ENCODE measurements at regions not wholly inside any gene's neighbourhood (a gene's known extent, or its start where the extent isn't known, plus 50 kb on each side); places are given as distances from the start of the nearest gene placed in this dataset.

DNA sequence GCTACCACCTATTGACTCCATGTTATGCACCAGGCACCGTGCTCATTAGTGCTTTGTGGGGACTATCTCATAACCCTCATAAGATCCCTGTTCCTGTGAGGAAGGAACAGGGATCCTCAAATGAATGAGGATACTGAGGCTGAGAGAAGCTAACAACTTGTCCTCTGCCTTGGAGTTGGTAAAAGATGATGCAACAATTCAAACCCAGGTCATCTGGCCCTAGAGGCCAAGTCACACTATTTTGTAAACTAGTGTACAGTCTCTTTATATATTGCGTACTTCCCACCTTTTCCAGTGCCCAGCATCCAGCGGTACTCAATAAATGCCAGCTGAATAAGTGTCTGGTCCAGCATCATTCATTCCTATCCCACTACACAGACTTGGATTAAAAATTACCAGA lies 92.6 kb downstream of the RCN1 start (continued):
- TF ChIP-seq, protein P1, sequence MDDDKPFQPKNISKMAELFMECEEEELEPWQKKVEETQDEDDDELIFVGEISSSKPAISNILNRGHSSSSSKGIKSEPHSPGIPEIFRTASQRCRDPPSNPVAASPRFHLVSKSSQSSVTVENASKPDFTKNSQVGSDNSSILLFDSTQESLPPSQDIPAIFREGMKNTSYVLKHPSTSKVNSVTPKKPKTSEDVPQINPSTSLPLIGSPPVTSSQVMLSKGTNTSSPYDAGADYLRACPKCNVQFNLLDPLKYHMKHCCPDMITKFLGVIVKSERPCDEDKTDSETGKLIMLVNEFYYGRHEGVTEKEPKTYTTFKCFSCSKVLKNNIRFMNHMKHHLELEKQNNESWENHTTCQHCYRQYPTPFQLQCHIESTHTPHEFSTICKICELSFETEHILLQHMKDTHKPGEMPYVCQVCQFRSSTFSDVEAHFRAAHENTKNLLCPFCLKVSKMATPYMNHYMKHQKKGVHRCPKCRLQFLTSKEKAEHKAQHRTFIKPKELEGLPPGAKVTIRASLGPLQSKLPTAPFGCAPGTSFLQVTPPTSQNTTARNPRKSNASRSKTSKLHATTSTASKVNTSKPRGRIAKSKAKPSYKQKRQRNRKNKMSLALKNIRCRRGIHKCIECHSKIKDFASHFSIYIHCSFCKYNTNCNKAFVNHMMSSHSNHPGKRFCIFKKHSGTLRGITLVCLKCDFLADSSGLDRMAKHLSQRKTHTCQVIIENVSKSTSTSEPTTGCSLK (tag by site-specific recombination; IDR thresholded peaks at IDR 0.05), result no peak
- no peak for TF ChIP-seq ZNF350 (tag by site-specific recombination; IDR thresholded peaks at IDR 0.05)
- TF ChIP-seq, protein P2, sequence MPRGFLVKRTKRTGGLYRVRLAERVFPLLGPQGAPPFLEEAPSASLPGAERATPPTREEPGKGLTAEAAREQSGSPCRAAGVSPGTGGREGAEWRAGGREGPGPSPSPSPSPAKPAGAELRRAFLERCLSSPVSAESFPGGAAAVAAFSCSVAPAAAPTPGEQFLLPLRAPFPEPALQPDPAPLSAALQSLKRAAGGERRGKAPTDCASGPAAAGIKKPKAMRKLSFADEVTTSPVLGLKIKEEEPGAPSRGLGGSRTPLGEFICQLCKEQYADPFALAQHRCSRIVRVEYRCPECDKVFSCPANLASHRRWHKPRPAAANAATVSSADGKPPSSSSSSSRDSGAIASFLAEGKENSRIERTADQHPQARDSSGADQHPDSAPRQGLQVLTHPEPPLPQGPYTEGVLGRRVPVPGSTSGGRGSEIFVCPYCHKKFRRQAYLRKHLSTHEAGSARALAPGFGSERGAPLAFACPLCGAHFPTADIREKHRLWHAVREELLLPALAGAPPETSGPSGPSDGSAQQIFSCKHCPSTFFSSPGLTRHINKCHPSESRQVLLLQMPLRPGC (tag by site-specific recombination; IDR thresholded peaks at IDR 0.05), result no peak
- no peak for TF ChIP-seq ZNF76 (tag by site-specific recombination; IDR thresholded peaks at IDR 0.05; ENCODE audit: borderline replicate concordance, low read depth)
- no peak for TF ChIP-seq ZNF529 (tag by site-specific recombination; IDR thresholded peaks at IDR 0.05; ENCODE audit: insufficient replicate concordance)

DNA sequence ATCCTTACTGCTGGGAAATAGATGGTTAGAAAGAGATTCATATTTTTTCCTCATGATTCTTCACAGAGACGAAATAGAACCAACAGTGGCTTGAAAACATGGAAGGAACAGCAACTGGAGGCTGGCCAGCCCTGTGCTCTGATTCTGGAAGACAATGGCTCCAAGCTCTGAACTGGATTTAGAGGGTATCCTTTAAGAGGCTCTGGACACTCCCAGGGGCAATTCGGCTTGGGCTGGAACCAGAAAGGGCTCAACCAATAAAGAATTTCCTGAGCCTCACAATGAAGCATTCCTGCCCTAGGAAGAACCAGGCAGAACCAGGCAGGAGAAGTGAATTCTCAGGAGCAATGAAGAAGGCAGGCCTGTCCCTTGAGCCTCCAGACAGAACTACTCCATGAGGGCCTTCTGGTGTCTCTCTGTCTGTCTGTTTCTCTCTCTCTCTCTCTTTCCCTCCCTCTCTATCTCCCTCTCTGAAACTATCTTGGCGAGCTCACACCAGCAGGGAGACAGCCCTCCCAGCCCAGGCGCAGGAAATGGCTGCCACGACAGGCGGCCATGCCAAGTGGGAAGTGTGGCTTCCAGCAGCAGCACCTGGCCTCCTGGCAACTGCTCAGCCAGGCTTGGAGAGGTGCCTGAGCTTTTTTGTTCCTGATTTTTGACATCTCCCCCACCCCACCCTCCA lies 93.3 kb downstream of the RCN1 start:
- H3K4me1 ChIP-seq (ENCODE audit: control insufficient read depth, insufficient read depth, low read length), result no peaks in the 10 kb centered on the region
- no peaks in the 10 kb centered on the region for H3K36me3 ChIP-seq (ENCODE audit: control insufficient read depth in 2 of 2, insufficient read depth in 1 of 2, low read length in 2 of 2)
- ChIA-PET CTCF (interaction anchor here (0.8 to 1.7 kb wide), 4 partner anchors 8 to 843 kb away, joined by 3 to 6 read pairs (median 4); no protein-coding TSS in a partner anchor), POLR2A (no interaction called here)
- no peak overlapping the region for H3K27ac ChIP-seq (ENCODE audit: extremely low read depth, low read depth, low read length)
- TF ChIP-seq, protein P2 (tag by site-specific recombination; IDR thresholded peaks at IDR 0.05), result no peak
- TF ChIP-seq ZBTB7A (tag by site-specific recombination; IDR thresholded peaks at IDR 0.05; ENCODE audit: low read depth) (no peak), ZNF19 (tag by site-specific recombination; IDR thresholded peaks at IDR 0.05; ENCODE audit: low read depth) (no peak), ZNF404 (tag by site-specific recombination; IDR thresholded peaks at IDR 0.05) (no peak), ZSCAN30 (tag by site-specific recombination; IDR thresholded peaks at IDR 0.05) (no peak), HOXD13 (CRISPR knock-in tag; IDR thresholded peaks at IDR 0.05; ENCODE audit: borderline replicate concordance) (no peak), ZBTB17 (tag by site-specific recombination; IDR thresholded peaks at IDR 0.05) (no peak), ZSCAN16 (tag by site-specific recombination; IDR thresholded peaks at IDR 0.05) (no peak), KLF7 (tag by site-specific recombination; IDR thresholded peaks at IDR 0.05; ENCODE audit: borderline replicate concordance) (no peak), ZNF23 (tag by site-specific recombination; IDR thresholded peaks at IDR 0.05; ENCODE audit: borderline replicate concordance) (no peak)
- H3K9me3 ChIP-seq (ENCODE audit: control insufficient read depth, insufficient read depth, low read depth, low read length), result no peaks in the 10 kb centered on the region
- no peak overlapping the region for H3K4me3 ChIP-seq (ENCODE audit: low read depth, low read length)

DNA sequence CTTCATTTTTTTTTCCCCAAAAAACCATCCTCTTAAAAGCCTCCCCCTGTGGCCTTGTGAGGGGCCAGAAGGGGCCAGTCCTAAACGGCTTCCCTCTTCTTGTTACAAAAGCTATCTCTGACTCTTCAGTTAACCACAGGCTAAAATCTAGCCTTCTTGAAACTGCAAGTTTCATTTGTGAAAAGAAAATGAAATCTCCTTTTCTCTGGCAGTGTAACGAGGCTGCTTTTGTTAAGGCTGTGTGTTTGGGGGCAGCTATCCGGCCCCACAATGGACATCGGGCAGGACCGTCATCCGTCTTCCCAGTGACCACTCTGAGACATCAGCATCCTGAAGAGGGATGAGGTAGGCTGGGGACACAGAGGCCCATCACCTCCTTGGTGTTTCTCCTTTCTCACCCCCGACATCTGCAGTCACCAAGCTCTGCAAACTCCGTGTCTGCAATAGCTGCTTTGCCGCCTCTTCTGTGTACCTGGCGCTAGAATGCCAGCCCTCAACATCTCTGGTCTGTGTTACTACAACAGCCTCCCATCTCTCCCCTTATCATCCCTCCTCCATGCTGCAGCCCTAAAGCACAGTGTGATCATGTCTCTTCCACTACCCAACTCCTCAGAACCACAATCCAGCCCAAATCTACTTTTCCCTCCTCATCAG lies 94.0 kb downstream of the RCN1 start:
- TF ChIP-seq ZNF585B (tag by site-specific recombination; IDR thresholded peaks at IDR 0.05) (no peak), ZFP3 (tag by site-specific recombination; IDR thresholded peaks at IDR 0.05; ENCODE audit: low read depth) (no peak), IKZF3 (tag by site-specific recombination; IDR thresholded peaks at IDR 0.05) (no peak), ZNF248 (tag by site-specific recombination; IDR thresholded peaks at IDR 0.05) (no peak), YY1 (tag by site-specific recombination; IDR thresholded peaks at IDR 0.05) (no peak)
- Histone ChIP-seq H3K36me3 (ENCODE audit: control insufficient read depth in 2 of 2, insufficient read depth in 1 of 2, low read length in 2 of 2) (no peaks in the 10 kb centered on the region), H3K4me3 (ENCODE audit: low read depth, low read length) (no peak overlapping the region), H3K9me3 (ENCODE audit: control insufficient read depth, insufficient read depth, low read depth, low read length) (no peaks in the 10 kb centered on the region), H3K4me1 (ENCODE audit: control insufficient read depth, insufficient read depth, low read length) (no peaks in the 10 kb centered on the region), H3K27ac (ENCODE audit: extremely low read depth, low read depth, low read length) (no peak overlapping the region)
- ChIA-PET CTCF (interaction anchor here (0.8 to 1.7 kb wide), 4 partner anchors 9 to 132 kb away, joined by 3 to 6 read pairs (median 4); no protein-coding TSS in a partner anchor), POLR2A (no interaction called here)

Data from HEK293 (cell line).